ENCODE measurements at regions not wholly inside any gene's neighbourhood (a gene's known extent, or its start where the extent isn't known, plus 50 kb on each side); places are given as distances from the start of the nearest gene placed in this dataset.

DNA sequence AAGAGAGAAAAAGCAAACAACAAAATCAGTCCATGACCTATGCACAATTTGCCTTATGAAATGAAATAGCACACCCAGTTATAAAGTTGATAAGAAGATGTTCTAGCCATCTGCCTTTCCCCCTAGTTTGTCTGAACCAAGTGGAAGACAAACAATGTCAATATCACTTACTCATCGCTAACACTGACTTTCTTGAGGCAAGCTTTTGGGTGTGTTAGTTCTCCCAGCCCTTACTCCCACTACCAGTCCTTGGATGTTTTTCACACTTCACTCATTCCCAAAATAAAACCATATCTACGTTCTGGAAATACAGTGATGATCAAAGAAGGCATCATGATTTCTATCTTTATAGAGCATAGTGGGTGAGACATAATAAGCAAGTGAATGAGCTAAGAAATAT lies 393.8 kb downstream of the PCDH20 start:
- DNase-seq = no peak

DNA sequence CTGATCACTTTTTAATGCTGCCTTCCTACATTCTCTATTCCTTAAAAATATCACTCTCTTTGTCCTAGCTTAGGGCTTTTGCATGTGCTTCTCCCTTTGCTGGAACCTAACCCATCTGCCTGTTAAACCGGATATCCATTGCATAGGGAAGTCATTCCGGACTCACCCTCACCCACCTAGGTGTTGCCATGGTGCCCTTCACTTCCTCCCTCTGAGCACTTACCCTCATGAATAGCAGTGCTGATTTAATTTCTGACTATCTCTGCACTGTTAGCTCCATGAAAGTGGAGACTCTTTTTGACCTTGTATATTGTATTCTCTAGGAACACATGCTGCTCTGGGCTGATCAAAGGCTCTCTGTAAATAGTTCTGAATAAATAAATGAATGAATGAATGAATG lies 401.9 kb downstream of the PCDH20 start:
- no peak for DNase-seq

DNA sequence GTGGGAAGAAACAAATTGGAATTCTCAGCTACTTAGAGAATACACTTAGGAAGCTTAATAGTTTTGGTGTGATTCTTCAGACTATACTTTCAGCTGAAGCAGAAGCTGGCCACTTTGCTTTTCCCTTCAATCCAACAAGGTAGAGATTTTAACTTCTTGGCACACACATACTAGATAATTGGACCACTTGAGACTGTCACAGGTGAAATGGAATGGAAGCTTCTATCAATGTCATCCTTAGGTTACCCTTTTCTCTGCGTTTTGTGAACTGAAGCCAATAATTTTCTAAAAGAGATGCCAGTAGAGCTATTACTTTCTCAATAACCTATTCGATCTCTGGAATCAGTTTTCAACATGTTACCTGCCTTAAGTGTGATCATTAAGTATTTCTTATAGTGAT lies 405.3 kb downstream of the PCDH20 start:
- DNase-seq = no peak

- DNase-seq = no peak
Observed at GRCh38 chr13:61002686-61003085, 413.0 kb downstream of the PCDH20 start.

DNA sequence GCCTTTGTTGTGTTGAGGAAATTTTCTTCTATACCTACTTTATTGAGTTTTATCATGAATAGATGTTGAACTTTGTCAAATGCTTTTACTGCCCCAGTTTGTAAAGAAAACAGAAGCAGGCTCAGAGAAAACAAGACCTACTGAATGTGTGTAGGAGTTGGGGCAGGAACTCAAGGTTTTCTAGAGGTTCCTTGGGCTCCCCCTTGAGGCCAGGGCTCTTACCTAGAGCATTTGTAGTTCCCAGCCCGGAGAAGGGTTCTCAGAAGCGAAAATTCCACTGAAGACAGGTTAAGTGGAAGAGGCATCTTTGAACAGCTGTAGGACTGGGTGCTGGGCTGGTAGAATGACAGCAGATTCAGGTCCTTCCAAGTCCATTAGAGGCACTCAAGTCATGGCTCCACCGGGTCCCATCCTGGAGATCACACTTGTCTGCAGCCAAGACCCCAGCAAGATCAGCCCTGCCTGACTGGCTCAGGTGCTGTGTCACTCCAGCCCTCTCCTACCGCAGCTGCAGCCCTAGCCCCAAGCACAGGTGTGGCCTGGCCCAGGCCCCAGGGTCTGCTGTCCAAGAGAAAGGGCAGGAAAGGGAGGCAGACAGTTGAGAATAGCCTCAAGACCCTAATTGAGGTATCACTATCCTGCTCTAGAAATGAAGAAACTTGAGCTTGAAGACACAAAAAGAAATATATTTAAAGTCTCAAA lies 425.5 kb downstream of the PCDH20 start:
- no peak for DNase-seq

- no peak for DNase-seq
Observed at GRCh38 chr13:60986301-60986700, 429.3 kb downstream of the PCDH20 start.

GRCh38 chr13:60981407-60981806 lies 434.2 kb downstream of the PCDH20 start:
- DNase-seq = no peak

- no peak for DNase-seq
Observed at GRCh38 chr13:60976367-60976766, 439.3 kb downstream of the PCDH20 start.

- DNase-seq = no peak
Observed at GRCh38 chr13:60974296-60974695, 441.4 kb downstream of the PCDH20 start.

GRCh38 chr13:60973529-60973928 lies 442.1 kb downstream of the PCDH20 start:
- DNase-seq = no peak

DNA sequence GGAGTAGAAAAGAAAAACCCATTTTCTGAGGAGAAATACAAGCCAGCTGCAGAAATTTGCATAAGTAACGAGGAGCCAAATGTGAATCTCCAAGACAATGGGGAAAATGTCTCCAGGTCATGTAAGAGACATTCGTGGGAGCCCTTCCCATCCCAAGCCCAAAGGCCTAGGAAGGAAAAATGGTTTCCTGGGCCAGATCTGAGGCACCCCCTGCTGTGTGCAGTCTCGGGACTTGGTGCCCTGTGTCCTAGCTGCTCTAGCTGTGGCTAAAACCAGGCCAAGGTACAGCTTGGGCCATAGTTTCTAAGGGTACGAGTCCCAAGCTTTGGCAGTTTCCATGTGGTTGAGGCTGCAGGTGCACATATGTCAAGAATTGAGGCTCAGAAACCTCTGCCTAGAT lies 444.9 kb downstream of the PCDH20 start:
- DNase-seq = no peak

- no peak for DNase-seq
Observed at GRCh38 chr13:60969656-60970055, 446.0 kb downstream of the PCDH20 start.

DNA sequence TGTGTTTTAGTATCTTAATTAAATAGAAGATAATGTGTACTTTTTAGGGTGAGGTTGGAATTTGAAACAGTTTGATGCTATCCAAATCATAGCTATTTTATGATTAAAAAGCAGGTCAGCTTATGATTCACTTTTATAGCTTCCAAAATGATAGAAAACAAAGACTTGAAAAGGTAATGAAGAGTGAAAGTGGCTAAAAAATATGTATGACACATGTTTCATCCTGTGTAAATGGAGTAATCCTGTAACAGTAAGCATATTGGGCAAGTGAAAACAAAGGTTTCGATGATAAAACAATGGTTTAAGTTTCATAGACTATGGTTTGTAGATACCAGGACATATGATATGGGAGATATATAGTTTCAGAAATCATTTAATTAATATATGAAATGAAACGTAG lies 456.2 kb downstream of the PCDH20 start:
- no peak for DNase-seq

DNA sequence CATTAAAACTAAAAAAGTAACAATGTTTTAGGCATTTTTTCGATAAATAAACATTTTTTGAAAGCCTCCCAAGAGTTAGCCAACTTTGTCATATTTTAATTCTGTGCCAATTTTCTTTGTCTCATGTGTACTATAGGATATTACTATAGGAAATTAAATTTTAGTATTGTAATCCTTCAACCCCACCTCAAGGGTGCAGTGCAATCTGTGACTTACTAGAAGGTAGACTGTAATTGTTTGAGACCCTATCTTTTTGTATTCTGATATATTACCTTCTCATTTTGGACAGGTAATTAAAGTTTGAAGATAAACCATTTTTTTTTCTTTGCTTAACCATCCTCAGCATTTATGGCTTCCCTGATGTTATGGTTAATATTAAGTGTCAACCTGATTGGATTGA lies 457.8 kb downstream of the PCDH20 start:
- no peak for DNase-seq

DNA sequence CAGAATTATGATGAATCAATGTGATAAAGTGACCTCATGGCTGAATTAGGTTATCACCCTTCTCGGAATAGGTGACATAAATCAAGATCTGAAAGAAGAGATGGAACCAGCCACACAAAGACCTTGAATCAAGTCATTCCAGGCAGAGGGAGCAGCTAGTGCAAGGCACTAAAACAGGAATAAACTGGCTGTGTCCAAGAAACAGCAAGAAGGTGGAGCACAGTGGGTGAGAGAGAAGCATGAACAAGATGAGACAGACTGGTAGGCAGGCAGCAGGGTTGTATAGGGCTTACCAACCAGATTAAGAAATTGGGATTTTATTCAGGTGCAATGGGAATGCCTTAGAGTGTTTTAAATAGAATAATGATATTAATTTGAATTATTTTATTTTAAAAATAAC lies 470.3 kb downstream of the PCDH20 start:
- DNase-seq = no peak

- DNase-seq = no peak
Observed at GRCh38 chr13:60944863-60945262, 470.8 kb downstream of the PCDH20 start.

- no peak for DNase-seq
Observed at GRCh38 chr13:60944016-60944415, 471.6 kb downstream of the PCDH20 start.

GRCh38 chr13:60936281-60936680 lies 479.4 kb downstream of the PCDH20 start:
- DNase-seq = no peak

GRCh38 chr13:60933638-60934037 lies 482.0 kb downstream of the PCDH20 start:
- DNase-seq = no peak

DNA sequence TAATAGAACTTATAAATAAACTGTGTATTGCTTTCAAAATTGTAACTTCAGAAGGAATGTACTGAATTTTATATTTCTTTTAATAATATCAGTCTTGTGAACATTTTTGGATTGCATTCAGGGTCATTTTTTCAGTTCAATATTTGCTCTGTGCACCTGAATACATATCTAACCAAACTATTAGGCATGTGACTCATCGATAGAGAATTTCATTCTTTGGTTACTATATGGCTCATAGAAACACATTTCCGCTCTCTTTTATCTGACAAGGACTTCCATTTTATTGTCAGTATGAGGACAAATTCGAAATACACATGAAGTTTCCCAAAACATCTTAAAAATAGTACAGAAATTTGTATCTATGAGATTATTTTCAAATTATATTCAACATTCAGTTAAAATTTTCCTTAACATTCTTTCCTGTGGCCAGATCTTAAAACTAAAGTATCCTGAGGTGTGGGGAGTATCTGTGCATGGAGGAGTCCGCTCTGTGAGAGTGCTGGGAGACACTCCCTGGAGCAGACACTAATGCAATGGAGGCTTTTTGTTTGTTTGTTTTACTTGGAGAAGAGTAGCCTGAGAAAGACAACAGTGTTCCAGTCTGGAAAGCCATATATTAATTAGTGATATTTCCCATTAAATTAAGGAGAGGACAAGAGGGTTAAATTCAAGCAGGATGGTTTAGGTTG lies 483.6 kb downstream of the PCDH20 start:
- DNase-seq = no peak

DNA sequence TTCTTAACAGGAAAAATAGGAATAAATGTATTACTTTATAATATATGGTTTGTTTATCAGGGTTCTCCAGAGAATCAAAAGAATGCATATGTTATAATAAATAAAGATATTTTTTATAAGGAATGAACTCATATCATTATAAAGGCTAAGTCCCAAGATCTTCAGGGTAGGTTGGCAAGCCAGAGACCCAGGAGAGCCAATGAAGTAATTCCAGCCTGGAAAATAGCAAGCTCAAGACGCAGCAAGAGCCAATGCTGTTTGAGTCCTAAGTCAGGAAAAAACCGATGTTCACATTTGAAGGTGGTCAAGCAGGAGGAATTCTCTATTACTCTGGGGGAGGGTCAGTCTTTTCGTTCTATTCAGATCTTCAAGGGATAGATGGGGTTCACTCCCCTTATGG lies 490.0 kb downstream of the PCDH20 start:
- no peak for DNase-seq

DNA sequence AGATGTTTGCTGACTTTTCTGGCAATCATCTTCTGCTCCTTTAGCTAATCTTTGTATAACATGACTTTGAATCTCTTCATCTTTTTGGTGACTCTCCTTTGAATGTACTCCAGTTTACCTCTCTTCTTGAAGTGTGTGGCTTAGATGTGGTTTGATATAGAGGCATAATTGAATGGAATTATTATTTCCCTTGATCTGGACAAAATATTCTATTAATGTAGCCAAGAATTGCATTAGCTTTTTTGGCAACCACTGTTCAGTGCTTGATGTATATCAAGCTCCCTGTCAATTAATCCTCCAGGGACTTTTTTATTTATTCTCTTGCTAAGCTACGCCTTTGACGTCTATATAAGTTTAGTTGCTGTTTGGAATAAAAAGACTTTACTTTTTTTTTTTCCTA lies 490.8 kb downstream of the PCDH20 start:
- no peak for DNase-seq

GRCh38 chr13:60922576-60923231 lies 492.9 kb downstream of the PCDH20 start:
- no peak for DNase-seq

DNA sequence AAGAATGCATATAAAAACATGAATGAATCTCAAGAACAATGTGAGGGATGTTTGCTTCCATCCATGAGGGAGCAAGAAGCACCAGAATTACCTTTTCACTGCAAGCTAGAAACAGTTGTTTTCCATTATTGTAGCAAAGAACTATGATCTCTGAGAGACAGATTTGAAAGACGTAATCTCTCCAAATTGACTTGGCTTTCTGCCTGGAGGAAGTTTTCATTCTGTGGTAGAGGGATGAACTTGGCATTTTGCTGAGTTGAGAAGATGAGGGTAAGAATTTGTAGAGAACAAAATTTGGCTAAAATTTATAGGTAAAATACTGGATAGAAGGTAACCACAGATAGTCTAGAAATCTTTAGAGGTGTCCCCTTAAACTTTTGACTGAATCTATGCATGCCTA lies 496.8 kb downstream of the TDRD3 start:
- DNase-seq = no peak

Measured in DMS79 treated with DMSO at 0.1 percent for 48 hours (cell line).